Upper lobe of left lung (tissue), 4 donors: ENCODE measurements at regions not wholly inside any gene's neighbourhood (a gene's known extent, or its start where the extent isn't known, plus 50 kb on each side); places are given as distances from the start of the nearest gene placed in this dataset.

ENCODE experiments used
- EP300 ChIP-seq, 4 donors: sonication (generic); formaldehyde crosslinking; IDR thresholded peaks; one replicate each; pipeline ENCODE4 v1.5.1; 2017; ENCODE audit warnings: antibody characterized with exemption in 4 of 4, control low read depth in 2 of 4
- POLR2A ChIP-seq, 4 donors: fragments of 450-650 bp; IDR thresholded peaks; one replicate each; pipeline ENCODE4 v1.5.1; 2016 to 2017; ENCODE audit warnings: antibody characterized with exemption in 4 of 4, mild to moderate bottlenecking in 2 of 4
- POLR2AphosphoS5 ChIP-seq, 2 donors: sonication (generic); formaldehyde crosslinking; IDR thresholded peaks; one replicate each; pipeline ENCODE4 v1.5.1; 2017; ENCODE audit warnings: antibody characterized with exemption in 2 of 2
- TF ChIP-seq, protein P1 (sequence below), 6 experiments: fragments of 450-650 bp in 4 of 6; fragments of 200-600 bp in 2 of 6; sonication (generic) in 2 of 6; IDR thresholded peaks; one replicate each; pipeline ENCODE4 v1.5.1; 2016 to 2019; ENCODE audit warnings: antibody characterized with exemption in 6 of 6

DNA sequence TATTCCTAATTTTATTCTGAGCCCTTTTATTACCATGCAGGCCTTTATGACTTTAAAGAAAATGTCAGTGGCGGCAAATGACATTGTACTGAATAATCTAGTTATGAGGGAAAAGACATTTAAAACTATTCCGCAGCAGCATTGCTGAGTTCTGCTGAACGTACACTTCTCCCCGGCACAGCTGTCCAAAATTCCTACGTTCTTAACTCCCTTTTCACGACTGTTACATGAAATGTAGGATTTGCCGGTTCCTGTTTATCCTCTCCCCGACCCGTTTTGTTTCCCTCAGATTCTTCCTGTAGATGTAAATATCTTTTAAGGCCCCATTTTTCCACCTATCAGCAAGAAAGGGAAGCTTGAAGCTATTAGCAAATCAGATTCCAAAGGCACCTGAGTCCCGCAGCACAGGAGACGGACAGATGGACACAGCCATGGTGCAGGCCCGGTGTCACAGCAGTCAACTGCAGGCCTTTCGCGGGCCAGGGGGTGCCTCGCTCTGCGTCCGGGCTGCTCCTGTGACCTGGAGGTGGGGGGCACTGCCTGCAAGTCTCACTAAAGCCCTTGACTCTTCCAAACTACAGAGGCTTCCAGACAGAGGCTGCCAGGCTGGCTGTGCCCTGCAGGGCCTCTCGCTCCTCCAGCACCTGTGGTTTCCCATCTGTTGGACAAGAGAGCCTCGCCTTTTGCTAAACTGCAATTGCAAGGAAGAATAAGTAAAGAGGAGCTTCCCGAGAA, 485.0 kb upstream of the MGMT start:
- TF ChIP-seq, protein P1, sequence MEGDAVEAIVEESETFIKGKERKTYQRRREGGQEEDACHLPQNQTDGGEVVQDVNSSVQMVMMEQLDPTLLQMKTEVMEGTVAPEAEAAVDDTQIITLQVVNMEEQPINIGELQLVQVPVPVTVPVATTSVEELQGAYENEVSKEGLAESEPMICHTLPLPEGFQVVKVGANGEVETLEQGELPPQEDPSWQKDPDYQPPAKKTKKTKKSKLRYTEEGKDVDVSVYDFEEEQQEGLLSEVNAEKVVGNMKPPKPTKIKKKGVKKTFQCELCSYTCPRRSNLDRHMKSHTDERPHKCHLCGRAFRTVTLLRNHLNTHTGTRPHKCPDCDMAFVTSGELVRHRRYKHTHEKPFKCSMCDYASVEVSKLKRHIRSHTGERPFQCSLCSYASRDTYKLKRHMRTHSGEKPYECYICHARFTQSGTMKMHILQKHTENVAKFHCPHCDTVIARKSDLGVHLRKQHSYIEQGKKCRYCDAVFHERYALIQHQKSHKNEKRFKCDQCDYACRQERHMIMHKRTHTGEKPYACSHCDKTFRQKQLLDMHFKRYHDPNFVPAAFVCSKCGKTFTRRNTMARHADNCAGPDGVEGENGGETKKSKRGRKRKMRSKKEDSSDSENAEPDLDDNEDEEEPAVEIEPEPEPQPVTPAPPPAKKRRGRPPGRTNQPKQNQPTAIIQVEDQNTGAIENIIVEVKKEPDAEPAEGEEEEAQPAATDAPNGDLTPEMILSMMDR (IDR thresholded peaks at IDR 0.05): no peak
- TF ChIP-seq POLR2A (IDR thresholded peaks at IDR 0.05) (no peak), POLR2AphosphoS5 (IDR thresholded peaks at IDR 0.05) (no peak), EP300 (IDR thresholded peaks at IDR 0.05) (no peak)
